ENCODE measurements at regions not wholly inside any gene's neighbourhood (a gene's known extent, or its start where the extent isn't known, plus 50 kb on each side); places are given as distances from the start of the nearest gene placed in this dataset.

- no peak for TF ChIP-seq CTCF (conservative IDR thresholded peaks at IDR 0.05 in 1 of 2, IDR thresholded peaks at IDR 0.05 in 1 of 2; ENCODE audit: extremely low read depth in 1 of 2, insufficient read depth in 1 of 2, low read depth in 1 of 2, low read length in 2 of 2)
- no peak for TF ChIP-seq EZH2 (IDR thresholded peaks at IDR 0.05; ENCODE audit: borderline replicate concordance, low read length)
Observed at GRCh38 chr4:124155239-124155638, 557.3 kb downstream of the ANKRD50 start.
